Mammary epithelial cell (primary cell): ENCODE measurements at regions not wholly inside any gene's neighbourhood (a gene's known extent, or its start where the extent isn't known, plus 50 kb on each side); places are given as distances from the start of the nearest gene placed in this dataset.

Source experiments
- EZH2 ChIP-seq: IDR thresholded peaks from 2 replicates; pipeline ENCODE4 v1.6.1; 2012; ENCODE audit warnings: low read length, inconsistent platforms, borderline replicate concordance
- TF ChIP-seq, protein P1 (sequence below), 2 donors: IDR thresholded peaks in 1 of 2; conservative IDR thresholded peaks in 1 of 2; 2 replicates each; pipeline ENCODE4 v1.5.1; 2011 to 2012; ENCODE audit warnings: inconsistent platforms in 2 of 2, low read length in 2 of 2, mild to moderate bottlenecking in 2 of 2, control low read depth in 1 of 2, low read depth in 1 of 2; ENCODE audit not compliant: insufficient read depth in 1 of 2; ENCODE audit errors: extremely low read depth in 1 of 2

DNA sequence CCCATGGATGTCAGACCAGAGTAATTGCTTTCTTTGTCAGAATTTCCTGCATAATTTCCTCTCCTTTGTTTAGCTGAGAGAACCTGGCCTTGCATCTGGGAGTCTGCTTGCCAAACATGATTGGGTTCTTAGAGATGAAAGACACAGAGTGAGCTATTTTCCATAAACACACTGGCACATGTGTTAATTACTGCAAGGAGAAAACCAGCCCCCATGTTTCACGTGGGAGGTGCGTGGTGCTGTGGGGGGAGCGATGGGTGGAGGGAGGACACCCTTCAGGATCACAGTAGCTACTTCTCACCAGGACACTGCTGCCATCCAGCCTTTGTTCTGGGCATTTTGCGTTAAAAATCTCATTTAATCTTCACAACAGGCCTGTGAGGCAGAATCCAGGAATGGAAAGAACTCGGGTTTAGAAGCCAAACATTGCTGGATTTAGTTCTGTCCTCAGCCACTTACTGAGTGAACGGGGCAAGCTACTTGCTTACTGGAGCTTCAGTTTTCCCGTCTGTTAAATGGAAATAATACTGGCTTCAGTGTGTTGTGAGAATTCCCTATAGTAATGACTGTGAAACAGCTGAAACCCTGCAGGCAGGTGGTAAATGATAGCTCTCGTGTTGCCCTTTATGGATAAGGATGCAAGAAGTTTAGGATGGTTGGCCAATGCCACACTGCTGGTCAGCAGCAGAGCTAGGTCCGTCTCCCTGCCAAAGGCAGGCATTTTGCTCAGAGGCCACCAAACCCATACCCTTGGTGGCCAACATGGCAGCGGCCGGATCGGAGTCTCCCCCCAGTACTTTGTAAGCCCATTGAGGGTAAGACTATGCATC, 100.1 kb upstream of the ASAP2 start:
- TF ChIP-seq, protein P1, sequence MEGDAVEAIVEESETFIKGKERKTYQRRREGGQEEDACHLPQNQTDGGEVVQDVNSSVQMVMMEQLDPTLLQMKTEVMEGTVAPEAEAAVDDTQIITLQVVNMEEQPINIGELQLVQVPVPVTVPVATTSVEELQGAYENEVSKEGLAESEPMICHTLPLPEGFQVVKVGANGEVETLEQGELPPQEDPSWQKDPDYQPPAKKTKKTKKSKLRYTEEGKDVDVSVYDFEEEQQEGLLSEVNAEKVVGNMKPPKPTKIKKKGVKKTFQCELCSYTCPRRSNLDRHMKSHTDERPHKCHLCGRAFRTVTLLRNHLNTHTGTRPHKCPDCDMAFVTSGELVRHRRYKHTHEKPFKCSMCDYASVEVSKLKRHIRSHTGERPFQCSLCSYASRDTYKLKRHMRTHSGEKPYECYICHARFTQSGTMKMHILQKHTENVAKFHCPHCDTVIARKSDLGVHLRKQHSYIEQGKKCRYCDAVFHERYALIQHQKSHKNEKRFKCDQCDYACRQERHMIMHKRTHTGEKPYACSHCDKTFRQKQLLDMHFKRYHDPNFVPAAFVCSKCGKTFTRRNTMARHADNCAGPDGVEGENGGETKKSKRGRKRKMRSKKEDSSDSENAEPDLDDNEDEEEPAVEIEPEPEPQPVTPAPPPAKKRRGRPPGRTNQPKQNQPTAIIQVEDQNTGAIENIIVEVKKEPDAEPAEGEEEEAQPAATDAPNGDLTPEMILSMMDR (conservative IDR thresholded peaks at IDR 0.05 in 1 of 2, IDR thresholded peaks at IDR 0.05 in 1 of 2; ENCODE audit: extremely low read depth in 1 of 2, insufficient read depth in 1 of 2, low read depth in 1 of 2, low read length in 2 of 2), result no peak
- no peak for TF ChIP-seq EZH2
